PC-9 (cell line): ENCODE measurements at regions not wholly inside any gene's neighbourhood (a gene's known extent, or its start where the extent isn't known, plus 50 kb on each side); places are given as distances from the start of the nearest gene placed in this dataset.

Experiments used
- CTCF ChIP-seq: fragments of 200-600 bp; sonication (generic); conservative IDR thresholded peaks from 2 replicates; pipeline ENCODE4 v1.6.1; 2017; ENCODE audit warnings: mixed run types, antibody characterized with exemption, mild to moderate bottlenecking, moderate library complexity
- EZH2 ChIP-seq: fragments of 200-600 bp; sonication (generic); IDR thresholded peaks from 2 replicates; pipeline ENCODE4 v1.8.0; 2017; ENCODE audit warnings: antibody characterized with exemption, low read depth

- TF ChIP-seq CTCF (no peak), EZH2 (no peak)
Observed at GRCh38 chr15:53457479-53457878, 302.0 kb downstream of the WDR72 start.
